Stimulated activated CD8-positive, alpha-beta memory T cell treated with anti-CD3 and anti-CD28 coated beads, Interleukin-7, amount 100 ng/mL, for 4 hours (primary cell): ENCODE measurements at regions not wholly inside any gene's neighbourhood (a gene's known extent, or its start where the extent isn't known, plus 50 kb on each side); places are given as distances from the start of the nearest gene placed in this dataset.
A peak's percentile ranks its signal among the peaks of the same experiment; 100 is the strongest.
"Not testable (repeated sequence)": the region's sequence is repeated elsewhere in the genome, so short reads cannot be mapped to it uniquely, and the experiment has no call there.

Source experiments
- DNase-seq, 2 donors: peaks; one replicate each; pipeline ENCODE4 v3.0.0-alpha.2; 2020; ENCODE audit warnings: low read depth in 2 of 2

GRCh38 chr12:114616081-114616480, 67.9 kb downstream of the TBX3 start:
- DNase-seq: no peak

DNA sequence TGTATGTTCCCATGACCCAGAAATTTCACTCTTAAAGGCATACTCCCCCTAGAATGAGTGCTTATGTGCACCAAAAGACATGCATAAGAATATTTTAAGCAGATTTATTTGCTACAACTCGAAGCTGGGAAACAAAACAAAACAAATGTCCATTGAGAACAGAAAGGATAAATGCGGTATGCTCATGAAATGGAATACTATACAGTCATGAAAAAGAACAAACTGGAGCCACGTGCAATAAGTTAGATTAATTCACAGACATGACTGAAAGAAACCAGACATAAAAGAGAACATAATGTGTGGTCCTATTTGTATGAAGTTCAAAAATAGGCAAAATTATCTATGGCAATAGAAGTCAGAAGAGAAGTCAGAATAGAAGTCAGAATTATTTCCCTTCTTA, 69.9 kb downstream of the TBX3 start:
- no peak for DNase-seq

DNA sequence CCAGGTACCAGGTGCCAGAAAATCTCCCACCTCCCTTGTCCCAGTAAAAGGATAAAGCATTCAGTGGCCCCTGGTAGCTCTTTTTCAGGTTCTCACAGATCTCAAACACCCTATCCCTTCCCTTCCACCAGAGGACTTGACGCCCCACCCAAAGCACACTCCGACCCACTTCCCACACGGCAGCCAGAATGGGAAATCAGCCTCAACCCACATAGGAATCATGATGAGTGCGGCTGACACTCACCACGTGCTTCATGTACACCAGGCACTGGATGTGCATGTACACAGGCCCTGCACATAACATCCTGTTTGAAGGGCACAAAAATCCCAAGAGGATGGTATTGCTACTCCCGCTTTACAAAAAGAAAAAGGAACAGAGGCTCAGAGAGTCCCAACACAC, 71.9 kb downstream of the TBX3 start:
- no peak for DNase-seq

DNA sequence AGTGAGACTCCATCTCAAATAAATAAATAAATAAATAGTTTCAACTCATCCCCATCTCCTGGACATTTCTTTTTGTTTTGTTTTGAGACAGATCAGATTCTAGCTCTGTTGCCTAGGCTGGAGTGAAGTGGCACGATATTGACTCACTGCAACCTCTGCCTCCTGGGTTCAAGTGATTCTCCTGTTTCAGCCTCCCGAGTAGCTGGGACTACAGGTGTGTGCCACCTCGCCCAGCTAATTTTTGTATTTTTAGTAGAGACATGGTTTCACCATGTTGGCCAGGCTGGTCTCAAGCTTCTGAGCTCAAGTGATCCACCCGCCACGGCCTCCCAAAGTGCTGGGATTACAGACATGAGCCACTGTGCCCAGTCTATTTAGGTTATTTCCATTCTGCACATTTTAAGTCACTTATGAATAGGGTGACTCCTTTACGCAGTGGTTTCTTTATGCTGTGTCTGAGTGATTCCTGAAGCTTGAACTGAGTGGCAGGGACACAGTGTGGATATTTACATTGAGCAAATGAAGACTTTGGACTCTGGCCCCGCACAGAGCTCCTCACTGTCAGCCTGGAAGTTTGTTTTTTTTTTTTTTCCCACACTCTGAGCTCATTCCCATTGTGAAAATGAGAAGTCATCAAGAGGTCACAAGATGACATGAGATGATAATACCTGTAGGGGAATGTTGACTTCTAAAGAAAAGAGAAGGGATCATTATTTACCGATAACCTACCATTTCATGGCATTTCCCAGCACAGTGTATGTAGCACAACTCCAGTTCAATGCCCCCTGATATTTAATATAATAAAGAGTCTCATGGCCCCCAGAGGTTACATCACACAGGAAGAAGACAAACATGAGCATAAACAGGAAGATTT, 72.6 kb downstream of the TBX3 start:
- no peak for DNase-seq

DNA sequence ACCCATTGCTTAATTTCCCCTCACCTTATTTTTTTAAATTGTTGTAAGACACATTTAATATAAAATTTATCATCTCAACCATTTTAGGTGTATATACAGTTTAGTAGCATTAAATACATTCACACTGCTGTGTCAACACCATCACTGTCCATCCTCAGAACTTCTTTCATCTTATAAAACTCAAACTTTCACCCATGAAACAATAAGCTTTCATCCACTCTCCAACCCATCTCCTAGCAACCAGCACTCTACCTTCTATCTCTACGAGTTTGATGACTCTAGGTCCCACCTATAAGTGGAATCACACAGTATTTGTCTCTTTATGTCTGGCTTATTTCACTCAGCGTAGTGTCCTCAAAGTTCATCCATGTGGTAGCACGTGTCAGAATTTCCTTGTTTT, 75.5 kb downstream of the TBX3 start:
- no peak for DNase-seq

- no peak for DNase-seq
Measured at GRCh38 chr12:114605918-114606317, 78.1 kb downstream of the TBX3 start.

DNA sequence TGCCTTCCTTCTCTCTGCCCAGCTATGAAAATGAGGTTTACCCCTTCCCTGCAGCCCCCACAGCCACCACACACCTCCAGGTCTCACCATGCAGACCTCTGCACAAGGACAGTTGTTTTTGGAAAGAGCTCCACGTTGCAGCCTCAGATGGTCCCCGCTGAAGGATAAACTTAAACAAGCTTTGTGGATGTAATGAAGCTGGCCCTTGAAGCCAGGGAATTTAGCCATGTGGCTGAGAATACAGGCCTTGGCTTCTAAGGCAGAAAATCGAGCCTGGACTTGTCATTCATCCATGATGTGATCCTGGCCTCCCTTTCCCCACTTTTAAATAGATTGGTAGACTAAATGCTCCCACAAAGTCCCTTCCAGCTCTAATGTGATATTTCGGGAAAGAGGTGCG, 79.4 kb downstream of the TBX3 start:
- no peak for DNase-seq

- DNase-seq: not testable (repeated sequence)
Measured at GRCh38 chr12:114600584-114600983, 83.4 kb downstream of the TBX3 start.

DNA sequence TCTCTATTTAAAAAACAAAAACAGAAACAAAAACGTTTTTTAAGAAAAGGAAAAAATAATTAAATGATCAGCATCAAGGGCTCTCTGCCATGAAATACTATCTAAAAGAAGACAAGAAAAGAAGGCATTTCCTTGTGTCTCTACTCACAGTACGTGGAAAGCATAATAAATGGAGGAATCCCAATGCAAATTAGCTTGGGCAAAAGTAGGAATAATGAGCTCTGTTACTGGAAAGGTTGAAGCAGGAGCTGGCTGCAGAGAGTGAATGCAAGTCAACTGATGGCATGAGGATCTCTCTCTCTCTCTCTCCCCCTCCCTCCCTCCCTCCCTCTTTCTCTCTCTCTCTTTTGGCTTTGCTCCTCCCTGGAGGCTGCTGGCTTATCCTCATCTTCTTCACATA, 85.9 kb downstream of the TBX3 start:
- no peak for DNase-seq

DNA sequence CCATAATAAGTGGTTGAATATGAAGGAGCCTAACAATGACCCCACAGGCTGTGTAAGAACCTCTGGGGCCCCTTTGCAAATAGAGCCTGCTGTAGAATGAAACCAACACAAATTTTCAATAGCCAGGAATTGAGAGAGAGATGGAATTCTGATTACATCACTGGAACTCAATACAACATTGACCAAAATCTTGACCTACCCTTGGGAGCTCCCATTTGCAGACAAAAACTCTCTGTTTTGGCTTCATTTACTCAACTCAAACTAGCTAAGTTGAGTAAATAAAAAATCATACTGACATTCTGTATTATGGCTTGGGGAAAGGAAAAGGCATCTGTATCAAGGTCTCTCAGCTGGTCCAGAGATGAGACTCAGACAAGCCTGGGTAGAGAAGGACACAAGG, 91.0 kb downstream of the TBX3 start:
- DNase-seq: no peak

- DNase-seq: no peak
Measured at GRCh38 chr12:114588061-114588460, 95.9 kb downstream of the TBX3 start.

- no peak for DNase-seq
Measured at GRCh38 chr12:114580306-114580705, 103.7 kb downstream of the TBX3 start.

DNA sequence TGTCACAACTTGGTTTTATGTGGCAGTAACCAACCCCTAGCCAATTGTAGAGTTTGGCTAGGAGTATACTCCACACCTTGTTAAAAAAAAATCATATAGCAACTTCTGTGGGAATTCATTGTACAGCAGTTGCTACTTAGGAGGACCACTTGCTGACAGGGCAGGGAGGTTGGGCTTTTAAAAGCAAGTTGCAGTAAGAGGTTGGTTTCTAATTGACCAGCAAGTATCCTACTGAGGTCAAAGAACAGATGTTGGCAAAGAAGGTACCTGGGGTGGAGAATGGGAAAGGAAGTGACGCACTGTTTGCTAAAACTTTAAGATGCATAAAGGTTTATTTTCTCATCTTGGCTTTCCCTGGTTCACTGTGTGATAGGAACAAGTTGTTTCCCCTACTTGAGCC, 104.6 kb downstream of the TBX3 start:
- no peak for DNase-seq

DNA sequence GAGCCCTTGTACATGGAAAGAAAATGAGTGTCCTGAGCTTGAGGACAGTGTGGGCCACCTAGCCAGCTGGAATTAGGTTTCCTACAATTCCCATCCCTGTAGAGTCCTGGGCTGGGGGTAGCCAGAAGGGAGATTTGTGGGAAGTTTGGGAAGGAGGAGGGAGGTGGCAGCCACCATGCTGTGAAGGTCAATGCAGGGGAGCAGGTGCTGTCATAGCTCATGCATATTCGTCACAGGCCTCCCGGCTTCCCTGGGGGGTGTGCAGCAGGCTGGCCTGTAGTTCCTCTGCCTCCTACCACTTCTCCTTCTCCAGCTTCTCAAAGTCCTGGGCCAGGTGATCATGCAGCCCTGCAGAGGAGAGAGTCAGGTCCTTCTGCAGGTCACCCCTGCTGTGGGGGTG, 121.3 kb downstream of the TBX3 start:
- DNase-seq: no peak

DNA sequence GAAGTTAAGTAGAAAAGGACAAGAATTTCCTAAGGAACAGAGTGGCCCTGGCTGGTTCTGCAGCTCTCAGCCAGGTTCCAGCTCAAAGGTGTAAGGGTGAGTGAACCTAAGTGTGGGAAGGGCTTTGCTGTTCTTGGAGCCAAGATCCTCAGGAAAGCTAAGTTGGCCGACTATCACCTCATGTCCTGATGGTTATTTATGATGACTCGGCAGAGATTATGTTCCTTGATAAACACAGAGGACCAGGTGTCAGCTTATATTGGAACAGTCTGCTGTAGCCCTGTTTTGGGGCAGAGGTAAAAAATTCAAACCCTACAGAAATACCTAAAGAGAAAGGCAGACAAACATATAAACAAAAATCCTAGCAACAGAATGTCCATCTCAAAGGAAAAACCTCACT, 128.5 kb downstream of the TBX3 start:
- DNase-seq: no peak

DNA sequence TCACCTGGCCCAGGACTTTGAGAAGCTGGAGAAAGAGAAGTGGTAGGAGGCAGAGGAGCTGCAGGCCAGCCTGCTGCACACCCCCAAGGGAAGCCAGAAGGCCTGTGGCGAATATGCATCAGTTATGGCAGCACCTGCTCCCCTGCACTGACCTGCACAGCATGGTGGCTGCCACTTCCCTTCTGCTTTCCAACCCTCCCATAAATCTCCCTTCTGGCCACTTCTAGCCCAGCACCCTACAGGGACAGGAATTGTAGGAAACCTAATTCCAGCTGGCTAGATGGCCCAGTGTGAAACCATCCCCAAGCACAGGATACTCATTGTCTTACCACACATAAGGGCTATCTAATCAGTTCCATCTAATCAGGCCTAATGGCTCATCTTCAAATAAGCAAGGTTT, 136.3 kb downstream of the TBX3 start:
- DNase-seq: no peak

GRCh38 chr12:114530417-114530816, 124.5 kb upstream of the TBX5 start:
- no peak for DNase-seq

DNA sequence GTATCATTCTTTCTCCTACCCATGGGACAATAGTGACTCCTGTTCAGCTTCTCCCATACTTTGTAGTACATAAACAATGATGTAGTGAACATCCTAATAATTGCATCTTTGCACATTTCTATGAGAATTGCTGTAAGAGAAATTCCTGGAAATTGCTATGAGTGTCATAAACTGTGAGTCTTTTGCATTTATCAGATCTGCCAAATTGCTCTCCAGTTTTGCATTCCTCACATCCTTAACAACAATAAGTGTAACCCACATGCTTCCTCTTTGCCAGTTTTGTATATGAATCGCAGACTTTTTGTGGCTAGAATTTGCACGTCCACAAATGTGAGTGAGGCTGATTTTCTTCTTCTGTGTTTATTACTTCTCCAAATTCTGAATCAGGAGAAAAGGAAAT, 124.0 kb upstream of the TBX5 start:
- DNase-seq: no peak

GRCh38 chr12:114528766-114529165, 122.8 kb upstream of the TBX5 start:
- no peak for DNase-seq

- DNase-seq: not testable (repeated sequence)
Measured at GRCh38 chr12:114521160-114521559, 115.2 kb upstream of the TBX5 start.

DNA sequence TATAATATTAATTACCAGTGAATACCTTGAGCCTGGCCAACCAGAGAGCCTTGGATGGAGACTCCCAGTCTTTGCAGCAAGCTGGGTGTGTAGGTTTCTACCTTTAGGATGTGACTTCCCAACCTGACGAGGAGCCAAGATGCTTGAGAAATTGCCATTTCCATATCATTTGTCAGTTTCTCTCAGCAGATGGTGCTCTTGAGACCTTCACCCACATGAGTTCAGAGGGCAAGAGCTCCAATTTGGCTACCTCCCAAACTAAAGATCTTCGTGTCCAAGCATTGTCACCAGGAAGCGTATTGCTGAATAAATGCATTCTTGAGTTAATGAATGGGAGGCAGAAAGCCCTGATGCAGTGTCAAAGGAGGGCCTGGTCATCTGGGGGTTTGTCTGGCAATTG, 106.4 kb upstream of the TBX5 start:
- DNase-seq: no peak

DNA sequence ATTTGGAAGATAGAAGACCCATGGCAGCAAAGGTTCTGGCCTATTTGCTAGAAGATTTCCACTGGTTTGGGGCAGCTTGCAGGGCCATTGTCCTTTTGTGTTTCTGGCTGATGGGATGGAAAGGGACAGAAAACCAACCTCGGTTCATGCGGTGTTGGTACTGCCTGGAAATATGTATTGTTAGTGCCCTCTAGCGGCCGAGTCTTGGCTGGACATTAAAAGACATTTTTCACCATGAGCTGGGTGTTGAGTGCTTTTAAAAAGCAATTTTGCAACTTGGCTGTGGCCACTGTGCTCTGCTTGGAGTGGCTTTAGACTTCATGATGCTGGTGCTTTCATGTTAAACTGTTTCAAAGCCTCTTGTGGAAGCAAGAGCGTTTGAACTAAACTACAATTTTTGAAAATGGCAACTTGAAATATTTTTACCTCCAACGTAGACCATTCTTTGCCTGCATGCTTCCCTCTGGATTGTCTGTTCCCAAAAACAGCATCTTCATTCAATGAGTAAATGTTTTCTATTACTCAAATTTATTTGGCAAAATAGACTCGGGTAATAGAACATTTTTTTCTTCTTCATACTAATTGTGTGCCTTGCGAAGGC, 102.7 kb upstream of the TBX5 start:
- DNase-seq: peak; percentile 10 to 21

DNA sequence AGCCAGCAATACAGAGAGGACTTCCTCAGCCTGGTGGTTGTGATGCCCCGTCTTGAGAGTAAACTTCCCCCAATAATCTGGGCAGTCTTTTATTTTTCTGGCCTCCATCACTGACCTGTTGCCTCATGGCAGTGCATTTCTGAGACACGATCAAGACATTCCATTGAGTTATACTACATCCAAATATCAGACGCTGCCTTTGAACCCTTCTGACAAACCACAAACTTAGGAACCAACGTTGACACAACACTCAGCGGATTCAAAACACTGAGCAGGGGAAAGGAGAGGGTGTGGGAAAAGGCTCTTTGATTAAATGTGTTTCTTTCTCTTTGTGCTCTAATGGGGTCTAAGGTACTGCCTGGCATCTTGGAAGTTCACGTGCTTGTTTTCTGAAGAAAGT, 100.7 kb upstream of the TBX5 start:
- no peak for DNase-seq

DNA sequence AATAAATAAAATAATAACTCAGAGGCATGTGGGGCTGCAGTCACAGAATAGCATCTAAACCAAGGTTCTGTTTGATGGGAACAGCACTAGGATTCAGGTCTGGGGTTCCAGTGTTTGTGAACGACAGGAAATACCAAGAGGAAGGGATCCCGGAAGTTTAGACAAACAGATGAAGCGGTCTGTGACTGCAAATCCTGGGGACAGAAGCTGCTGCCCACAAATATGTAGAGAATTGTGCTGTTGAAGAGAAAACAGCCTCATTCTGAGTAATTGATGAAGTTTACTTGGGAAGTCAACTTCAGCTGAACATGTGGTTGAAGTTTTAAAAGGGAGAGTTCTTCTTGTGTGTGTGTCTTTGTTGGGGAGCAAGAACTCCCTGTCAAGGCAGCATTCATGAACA, 98.4 kb upstream of the TBX5 start:
- DNase-seq: no peak
